ENCODE measurements at regions not wholly inside any gene's neighbourhood (a gene's known extent, or its start where the extent isn't known, plus 50 kb on each side); places are given as distances from the start of the nearest gene placed in this dataset.

DNA sequence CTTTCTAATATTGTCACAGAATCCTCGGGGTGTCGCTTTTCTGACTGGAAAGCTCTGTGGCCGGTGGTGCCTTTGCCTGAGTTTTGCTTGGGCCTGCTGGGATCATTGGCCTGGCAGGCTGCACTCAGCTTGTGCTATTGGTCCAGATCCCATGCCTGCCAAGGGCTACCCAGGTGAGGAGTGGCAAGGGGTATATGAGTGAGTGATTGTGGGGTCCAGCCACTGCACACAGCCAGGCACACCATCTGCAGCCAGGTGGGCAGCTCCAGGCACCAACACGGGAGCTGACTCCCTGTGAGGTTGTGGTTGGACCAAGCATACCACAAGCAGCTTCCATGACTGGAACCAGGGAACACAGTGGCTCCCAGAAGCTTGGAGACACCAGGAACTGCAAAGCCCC is 557.2 kb downstream of the SI start:
- no peak for DNase-seq (ENCODE audit: low read depth)
- H3K4me3 ChIP-seq (ENCODE audit: low read length): no peak overlapping the region
- TF ChIP-seq, protein P1, sequence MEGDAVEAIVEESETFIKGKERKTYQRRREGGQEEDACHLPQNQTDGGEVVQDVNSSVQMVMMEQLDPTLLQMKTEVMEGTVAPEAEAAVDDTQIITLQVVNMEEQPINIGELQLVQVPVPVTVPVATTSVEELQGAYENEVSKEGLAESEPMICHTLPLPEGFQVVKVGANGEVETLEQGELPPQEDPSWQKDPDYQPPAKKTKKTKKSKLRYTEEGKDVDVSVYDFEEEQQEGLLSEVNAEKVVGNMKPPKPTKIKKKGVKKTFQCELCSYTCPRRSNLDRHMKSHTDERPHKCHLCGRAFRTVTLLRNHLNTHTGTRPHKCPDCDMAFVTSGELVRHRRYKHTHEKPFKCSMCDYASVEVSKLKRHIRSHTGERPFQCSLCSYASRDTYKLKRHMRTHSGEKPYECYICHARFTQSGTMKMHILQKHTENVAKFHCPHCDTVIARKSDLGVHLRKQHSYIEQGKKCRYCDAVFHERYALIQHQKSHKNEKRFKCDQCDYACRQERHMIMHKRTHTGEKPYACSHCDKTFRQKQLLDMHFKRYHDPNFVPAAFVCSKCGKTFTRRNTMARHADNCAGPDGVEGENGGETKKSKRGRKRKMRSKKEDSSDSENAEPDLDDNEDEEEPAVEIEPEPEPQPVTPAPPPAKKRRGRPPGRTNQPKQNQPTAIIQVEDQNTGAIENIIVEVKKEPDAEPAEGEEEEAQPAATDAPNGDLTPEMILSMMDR (conservative IDR thresholded peaks at IDR 0.05; ENCODE audit: low read length): no peak

DNA sequence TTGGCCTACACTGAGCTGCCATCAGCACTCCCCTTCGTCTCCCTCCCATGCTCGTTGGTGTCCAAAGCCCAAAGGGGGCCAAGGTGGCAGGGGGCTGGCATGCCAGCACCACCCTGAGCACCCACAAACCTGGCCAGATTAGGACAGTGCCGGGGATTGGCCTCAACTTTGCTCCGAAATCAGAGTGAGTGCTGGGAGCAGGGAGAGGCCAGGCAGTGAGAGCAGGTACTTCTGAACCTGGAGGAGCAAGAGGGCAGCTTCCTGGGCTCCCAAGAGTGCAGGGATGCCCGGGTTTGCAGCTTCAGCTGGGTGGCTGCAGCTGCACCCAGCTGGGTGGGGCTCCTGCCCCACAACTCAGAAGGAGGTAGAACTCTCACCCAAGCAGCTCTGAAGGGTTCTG is 563.0 kb downstream of the SI start:
- TF ChIP-seq, protein P1 (conservative IDR thresholded peaks at IDR 0.05; ENCODE audit: low read length): no peak
- DNase-seq (ENCODE audit: low read depth): no peak
- no peak overlapping the region for H3K4me3 ChIP-seq (ENCODE audit: low read length)

DNA sequence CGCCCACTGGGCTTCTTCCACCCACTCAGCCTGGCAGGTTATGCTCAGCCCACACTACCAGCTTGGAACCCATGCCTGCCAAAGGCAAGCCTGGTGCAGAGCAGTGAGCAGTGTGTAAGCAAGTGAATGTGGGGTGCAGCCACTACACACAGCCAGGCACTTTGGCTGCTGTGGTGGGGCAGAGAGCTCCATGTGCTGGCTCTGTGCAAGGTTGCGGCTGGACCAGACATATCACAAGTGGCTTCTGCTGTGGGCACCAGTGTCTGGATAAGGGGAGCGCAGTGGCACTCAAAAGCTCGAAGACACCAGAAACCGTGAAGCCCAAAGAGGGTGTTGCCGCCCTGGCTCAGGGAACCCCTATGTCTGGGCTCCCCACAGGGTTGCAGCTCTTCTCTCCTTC is 563.7 kb downstream of the SI start:
- no peak overlapping the region for H3K4me3 ChIP-seq (ENCODE audit: low read length)
- DNase-seq (ENCODE audit: low read depth): no peak
- TF ChIP-seq, protein P1 (conservative IDR thresholded peaks at IDR 0.05; ENCODE audit: low read length): no peak

DNA sequence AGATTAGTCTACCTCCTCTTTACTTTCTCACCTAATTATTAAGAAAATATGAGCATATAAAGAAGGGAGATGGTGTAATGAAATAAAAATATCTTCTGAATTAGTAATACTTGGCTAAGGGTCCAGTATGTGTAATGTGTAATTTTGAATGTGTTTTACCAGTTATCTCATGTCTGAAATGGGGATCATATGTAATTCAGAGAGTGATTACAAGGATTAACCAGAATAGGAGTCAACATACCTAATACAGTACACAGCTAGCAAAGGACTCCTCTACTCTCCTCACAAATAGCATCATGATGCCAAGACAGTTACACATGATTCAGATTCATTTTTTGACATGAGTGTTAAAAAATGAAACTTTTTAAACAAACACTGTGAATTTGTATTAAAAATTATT is 570.4 kb downstream of the SI start:
- no peak for DNase-seq (ENCODE audit: low read depth)
- no peak overlapping the region for H3K4me3 ChIP-seq (ENCODE audit: low read length)
- TF ChIP-seq, protein P1 (conservative IDR thresholded peaks at IDR 0.05; ENCODE audit: low read length): no peak

DNA sequence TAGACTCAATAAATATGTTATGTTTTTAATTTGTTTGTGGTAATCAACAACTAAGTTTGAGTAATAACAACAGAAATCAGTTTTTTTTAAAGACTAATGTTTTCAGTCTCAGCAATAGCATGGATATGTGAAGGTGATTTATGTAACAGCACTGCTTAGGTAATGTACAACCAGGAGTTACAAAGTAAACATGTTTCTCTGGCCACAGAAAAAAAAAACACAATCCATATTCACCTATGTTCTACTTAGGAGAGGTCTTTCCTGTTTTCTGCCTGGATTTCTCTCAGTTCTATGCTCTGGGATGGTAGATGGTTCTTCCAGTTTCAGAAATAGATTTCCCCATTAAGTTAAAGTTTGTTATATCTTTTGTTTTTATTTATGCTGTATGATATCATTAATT is 579.4 kb downstream of the SI start:
- DNase-seq (ENCODE audit: low read depth): no peak
- no peak overlapping the region for H3K4me3 ChIP-seq (ENCODE audit: low read length)
- TF ChIP-seq, protein P1 (conservative IDR thresholded peaks at IDR 0.05; ENCODE audit: low read length): no peak

GRCh38 chr3:164488893-164489292 is 589.4 kb downstream of the SI start:
- DNase-seq (ENCODE audit: low read depth): no peak
- no peak overlapping the region for H3K4me3 ChIP-seq (ENCODE audit: low read length)
- TF ChIP-seq, protein P1 (conservative IDR thresholded peaks at IDR 0.05; ENCODE audit: low read length): no peak

DNA sequence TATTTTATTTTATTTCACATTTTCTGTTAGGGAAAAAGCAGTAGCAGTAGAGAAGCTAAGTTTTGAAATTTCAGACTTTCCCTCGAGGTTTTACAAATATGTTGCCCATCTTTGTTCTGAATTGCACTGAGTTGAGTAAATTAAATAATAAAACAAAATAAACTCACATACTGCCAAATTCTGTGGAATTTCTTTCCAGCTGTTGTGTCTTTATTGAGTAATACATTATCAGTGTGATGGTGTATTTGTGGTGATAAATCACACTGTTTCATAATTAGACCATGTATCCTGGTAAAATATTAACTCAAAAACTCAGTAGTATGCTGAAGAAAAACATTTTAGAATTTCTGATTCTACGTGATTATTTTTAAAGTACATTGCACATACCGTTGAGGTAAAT is 592.1 kb downstream of the SI start:
- no peak overlapping the region for H3K4me3 ChIP-seq (ENCODE audit: low read length)
- DNase-seq (ENCODE audit: low read depth): peak; percentile 54
- TF ChIP-seq, protein P1 (conservative IDR thresholded peaks at IDR 0.05; ENCODE audit: low read length): no peak
